H9 (cell line): ENCODE measurements at regions not wholly inside any gene's neighbourhood (a gene's known extent, or its start where the extent isn't known, plus 50 kb on each side); places are given as distances from the start of the nearest gene placed in this dataset.

Experiments used
- DNase-seq: peaks from one replicate; pipeline ENCODE4 v3.0.0-alpha.2; 2017
- H2AFZ ChIP-seq: one replicate; pipeline ENCODE4 v1.6.1; 2013; ENCODE audit warnings: mild to moderate bottlenecking, low read length, control low read depth, moderate library complexity
- H2AK5ac ChIP-seq: 2 replicates; pipeline ENCODE4 v1.6.1; 2013; ENCODE audit warnings: low read length, control low read depth, mixed read lengths; ENCODE audit not compliant: insufficient read length
- H2BK120ac ChIP-seq: one replicate; pipeline ENCODE4 v1.6.1; 2013; ENCODE audit warnings: low read depth, mild to moderate bottlenecking, low read length, control low read depth, inconsistent platforms; ENCODE audit not compliant: poor library complexity, severe bottlenecking
- H2BK12ac ChIP-seq: 2 replicates; pipeline ENCODE4 v1.6.1; 2013; ENCODE audit warnings: low read length, control low read depth, mixed read lengths, low read depth; ENCODE audit not compliant: insufficient read length
- H2BK15ac ChIP-seq: 2 replicates; pipeline ENCODE4 v1.6.1; 2013; ENCODE audit warnings: low read depth, low read length, control low read depth
- H2BK20ac ChIP-seq: one replicate; pipeline ENCODE4 v1.6.1; 2013; ENCODE audit warnings: low read depth, mild to moderate bottlenecking, low read length, control low read depth, inconsistent platforms; ENCODE audit not compliant: poor library complexity, severe bottlenecking
- H2BK5ac ChIP-seq: 2 replicates; pipeline ENCODE4 v1.6.1; 2013; ENCODE audit warnings: low read length, control low read depth, mixed read lengths; ENCODE audit not compliant: insufficient read length
- H3K14ac ChIP-seq: 2 replicates; pipeline ENCODE4 v1.6.1; 2013; ENCODE audit warnings: low read length, control low read depth; ENCODE audit not compliant: insufficient read depth
- H3K18ac ChIP-seq: 2 replicates; pipeline ENCODE4 v1.6.1; 2013; ENCODE audit warnings: low read depth, mild to moderate bottlenecking, mixed read lengths, low read length, control low read depth; ENCODE audit not compliant: insufficient read length
- H3K23ac ChIP-seq: 2 replicates; pipeline ENCODE4 v1.6.1; 2013; ENCODE audit warnings: low read length, control low read depth, mixed read lengths, low read depth; ENCODE audit not compliant: insufficient read length
- H3K23me2 ChIP-seq: 2 replicates; pipeline ENCODE4 v1.6.1; 2013; ENCODE audit warnings: low read depth, mild to moderate bottlenecking, mixed read lengths, low read length, control low read depth; ENCODE audit not compliant: insufficient read length, poor library complexity, severe bottlenecking
- H3K27ac ChIP-seq: 2 replicates; pipeline ENCODE4 v1.5.1; 2013; ENCODE audit warnings: low read length, control low read depth, mixed read lengths, low read depth; ENCODE audit not compliant: insufficient read length
- H3K27me3 ChIP-seq: 2 replicates; pipeline ENCODE4 v1.6.1; 2013; ENCODE audit warnings: low read length, control low read depth, inconsistent platforms; ENCODE audit not compliant: insufficient read depth
- H3K4ac ChIP-seq: 2 replicates; pipeline ENCODE4 v1.6.1; 2013; ENCODE audit warnings: low read depth, mild to moderate bottlenecking, control low read depth, inconsistent platforms, low read length, moderate library complexity
- H3K4me1 ChIP-seq: 2 replicates; pipeline ENCODE4 v1.6.1; 2013; ENCODE audit warnings: low read length, control low read depth, inconsistent platforms; ENCODE audit not compliant: insufficient read depth
- H3K4me2 ChIP-seq: 2 replicates; pipeline ENCODE4 v1.6.1; 2013; ENCODE audit warnings: low read length, control low read depth, mixed read lengths; ENCODE audit not compliant: insufficient read length, insufficient read depth
- H3K56ac ChIP-seq: 2 replicates; pipeline ENCODE4 v1.6.1; 2013; ENCODE audit warnings: low read depth, mild to moderate bottlenecking, mixed read lengths, low read length, control low read depth; ENCODE audit not compliant: insufficient read length
- H3K79me1 ChIP-seq: 2 replicates; pipeline ENCODE4 v1.6.1; 2013; ENCODE audit warnings: low read depth, mild to moderate bottlenecking, moderate library complexity, low read length, control low read depth, inconsistent platforms; ENCODE audit not compliant: insufficient read depth, poor library complexity, severe bottlenecking
- H3K79me2 ChIP-seq: 2 replicates; pipeline ENCODE4 v1.6.1; 2013; ENCODE audit warnings: low read length, control low read depth, inconsistent platforms; ENCODE audit not compliant: insufficient read depth
- H3K9ac ChIP-seq: 2 replicates; pipeline ENCODE4 v1.6.1; 2013; ENCODE audit warnings: low read length, control low read depth, mixed read lengths; ENCODE audit not compliant: insufficient read length; ENCODE audit errors: extremely low read depth
- H3K9me3 ChIP-seq: one replicate; pipeline ENCODE4 v1.6.1; 2013; ENCODE audit warnings: low read depth, low read length, inconsistent platforms; ENCODE audit not compliant: control insufficient read depth
- H3T11ph ChIP-seq: one replicate; pipeline ENCODE4 v1.6.1; 2013; ENCODE audit warnings: mild to moderate bottlenecking, low read length, control low read depth, inconsistent platforms
- H4K20me1 ChIP-seq: one replicate; pipeline ENCODE4 v1.6.1; 2013; ENCODE audit not compliant: control insufficient read depth, insufficient read length, insufficient read depth
- H4K5ac ChIP-seq: 2 replicates; pipeline ENCODE4 v1.6.1; 2013; ENCODE audit warnings: low read depth, mild to moderate bottlenecking, mixed read lengths, low read length, control low read depth; ENCODE audit not compliant: insufficient read length
- H4K8ac ChIP-seq: replicated peaks from 2 replicates; pipeline ENCODE4 v1.6.1; 2013; ENCODE audit warnings: low read length, control low read depth, mixed read lengths, low read depth; ENCODE audit not compliant: insufficient read length
- H4K91ac ChIP-seq: 2 replicates; pipeline ENCODE4 v1.6.1; 2013; ENCODE audit warnings: low read depth, mild to moderate bottlenecking, moderate library complexity, mixed read lengths, low read length, control low read depth; ENCODE audit not compliant: insufficient read length
- H3K27ac Mint-ChIP-seq, 3 experiments: 2 replicates in 2 of 3; 3 replicates in 1 of 3; pipeline ENCODE4 v1.8.0; 2020 to 2021; ENCODE audit warnings: mixed read lengths in 3 of 3, mild to moderate bottlenecking in 1 of 3, moderate library complexity in 1 of 3
- H3K27me3 Mint-ChIP-seq: 2 replicates; pipeline ENCODE4 v1.8.0; 2021; ENCODE audit warnings: low read depth, mild to moderate bottlenecking, moderate library complexity, mixed read lengths
- H3K36me3 Mint-ChIP-seq, 3 experiments: 2 replicates in 2 of 3; 3 replicates in 1 of 3; pipeline ENCODE4 v1.8.0; 2020 to 2021; ENCODE audit warnings: low read depth in 3 of 3, mixed read lengths in 3 of 3; ENCODE audit not compliant: insufficient read depth in 1 of 3
- H3K4me1 Mint-ChIP-seq, 2 experiments: 2 replicates each; pipeline ENCODE4 v1.8.0; 2020; ENCODE audit warnings: mixed read lengths in 2 of 2
- H3K4me3 Mint-ChIP-seq, 2 experiments: 2 replicates in 1 of 2; 3 replicates in 1 of 2; pipeline ENCODE4 v1.8.0; 2020 to 2021; ENCODE audit warnings: mild to moderate bottlenecking in 2 of 2, mixed read lengths in 2 of 2, moderate library complexity in 1 of 2
- H3K9me3 Mint-ChIP-seq, 2 experiments: 2 replicates in 1 of 2; 3 replicates in 1 of 2; pipeline ENCODE4 v1.8.0; 2020; ENCODE audit warnings: mild to moderate bottlenecking in 2 of 2, mixed read lengths in 2 of 2, moderate library complexity in 1 of 2
- WGBS: extraction: QIAGEN DNeasy Blood & Tissue Kit; methylation state at CpG from one replicate; pipeline ENCODE4 v1.1.7; 2013; ENCODE audit warnings: missing lambda C conversion rate, low lambda C conversion rate, mixed read lengths; ENCODE audit not compliant: insufficient read length; ENCODE audit errors: extremely low coverage; 5-methylcytosine and 5-hydroxymethylcytosine counted together
- TF ChIP-seq, protein P1 (sequence below): fragments of 200-600 bp; sonication (generic); conservative IDR thresholded peaks from 3 replicates; pipeline ENCODE4 v1.8.0; 2021; ENCODE audit warnings: antibody characterized with exemption, mild to moderate bottlenecking

GRCh38 chr4:125837493-125838201 is 522.9 kb downstream of the FAT4 start:
- no peaks in the 10 kb centered on the region for H3K4me1 ChIP-seq
- no peak overlapping the region for H4K8ac ChIP-seq
- TF ChIP-seq, protein P1, sequence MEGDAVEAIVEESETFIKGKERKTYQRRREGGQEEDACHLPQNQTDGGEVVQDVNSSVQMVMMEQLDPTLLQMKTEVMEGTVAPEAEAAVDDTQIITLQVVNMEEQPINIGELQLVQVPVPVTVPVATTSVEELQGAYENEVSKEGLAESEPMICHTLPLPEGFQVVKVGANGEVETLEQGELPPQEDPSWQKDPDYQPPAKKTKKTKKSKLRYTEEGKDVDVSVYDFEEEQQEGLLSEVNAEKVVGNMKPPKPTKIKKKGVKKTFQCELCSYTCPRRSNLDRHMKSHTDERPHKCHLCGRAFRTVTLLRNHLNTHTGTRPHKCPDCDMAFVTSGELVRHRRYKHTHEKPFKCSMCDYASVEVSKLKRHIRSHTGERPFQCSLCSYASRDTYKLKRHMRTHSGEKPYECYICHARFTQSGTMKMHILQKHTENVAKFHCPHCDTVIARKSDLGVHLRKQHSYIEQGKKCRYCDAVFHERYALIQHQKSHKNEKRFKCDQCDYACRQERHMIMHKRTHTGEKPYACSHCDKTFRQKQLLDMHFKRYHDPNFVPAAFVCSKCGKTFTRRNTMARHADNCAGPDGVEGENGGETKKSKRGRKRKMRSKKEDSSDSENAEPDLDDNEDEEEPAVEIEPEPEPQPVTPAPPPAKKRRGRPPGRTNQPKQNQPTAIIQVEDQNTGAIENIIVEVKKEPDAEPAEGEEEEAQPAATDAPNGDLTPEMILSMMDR = no peak
- H3K79me1 ChIP-seq = no peaks in the 10 kb centered on the region
- no peak overlapping the region for H3T11ph ChIP-seq
- H3K18ac ChIP-seq = no peak overlapping the region
- H4K91ac ChIP-seq = no peak overlapping the region
- no peak overlapping the region for H2AFZ ChIP-seq
- H3K9ac ChIP-seq = no peak overlapping the region
- no peak overlapping the region for H2AK5ac ChIP-seq
- H3K27me3 Mint-ChIP-seq = no peaks in the 10 kb centered on the region
- no CpG with 5 or more reads among the region's 3 CpGs for WGBS
- H3K9me3 ChIP-seq = no peaks in the 10 kb centered on the region
- no peaks in the 10 kb centered on the region for H4K20me1 ChIP-seq
- no peaks in the 10 kb centered on the region for H3K27me3 ChIP-seq
- no peak overlapping the region for H2BK15ac ChIP-seq
- no peak overlapping the region for H3K23ac ChIP-seq
- H2BK20ac ChIP-seq = no peak overlapping the region
- H2BK120ac ChIP-seq = no peak overlapping the region
- no peaks in the 10 kb centered on the region for H3K4me1 Mint-ChIP-seq
- no peaks in the 10 kb centered on the region for H3K36me3 Mint-ChIP-seq
- no peak overlapping the region for H3K14ac ChIP-seq
- no peak overlapping the region for H3K4me2 ChIP-seq
- H4K5ac ChIP-seq = no peak overlapping the region
- H3K27ac Mint-ChIP-seq = no peak overlapping the region
- H3K4ac ChIP-seq = no peak overlapping the region
- H3K79me2 ChIP-seq = no peaks in the 10 kb centered on the region
- H2BK12ac ChIP-seq = no peak overlapping the region
- H3K56ac ChIP-seq = no peak overlapping the region
- DNase-seq = no peak
- no peak overlapping the region for H3K27ac ChIP-seq
- H2BK5ac ChIP-seq = no peak overlapping the region
- no peak overlapping the region for H3K4me3 Mint-ChIP-seq
- H3K23me2 ChIP-seq = no peaks in the 10 kb centered on the region
- H3K9me3 Mint-ChIP-seq = no peaks in the 10 kb centered on the region; a peak in 1 of 5 replicates
